HT1080 (cell line): ENCODE measurements at regions not wholly inside any gene's neighbourhood (a gene's known extent, or its start where the extent isn't known, plus 50 kb on each side); places are given as distances from the start of the nearest gene placed in this dataset.
"Not testable (repeated sequence)": the region's sequence is repeated elsewhere in the genome, so short reads cannot be mapped to it uniquely, and the experiment has no call there.

Source experiments
- DNase-seq: peaks from one replicate; pipeline ENCODE4 v3.0.0-alpha.2; 2015; ENCODE audit warnings: low read depth

- DNase-seq, result no peak
These were observed 178.7 kb upstream of the TMTC1 start for GRCh38 chr12:29962276-29963035.

GRCh38 chr12:29961231-29961630 is 177.5 kb upstream of the TMTC1 start:
- no peak for DNase-seq

GRCh38 chr12:29960122-29960521 is 176.4 kb upstream of the TMTC1 start:
- DNase-seq, result no peak

GRCh38 chr12:29957835-29958234 is 174.1 kb upstream of the TMTC1 start:
- DNase-seq, result no peak

- DNase-seq, result no peak
These were observed 162.2 kb upstream of the TMTC1 start for GRCh38 chr12:29945904-29946303.

GRCh38 chr12:29944269-29945000 is 160.7 kb upstream of the TMTC1 start:
- no peak for DNase-seq

GRCh38 chr12:29943683-29944082 is 159.9 kb upstream of the TMTC1 start:
- no peak for DNase-seq

- no peak for DNase-seq
These were observed 157.1 kb upstream of the TMTC1 start for GRCh38 chr12:29940811-29941210.

DNA sequence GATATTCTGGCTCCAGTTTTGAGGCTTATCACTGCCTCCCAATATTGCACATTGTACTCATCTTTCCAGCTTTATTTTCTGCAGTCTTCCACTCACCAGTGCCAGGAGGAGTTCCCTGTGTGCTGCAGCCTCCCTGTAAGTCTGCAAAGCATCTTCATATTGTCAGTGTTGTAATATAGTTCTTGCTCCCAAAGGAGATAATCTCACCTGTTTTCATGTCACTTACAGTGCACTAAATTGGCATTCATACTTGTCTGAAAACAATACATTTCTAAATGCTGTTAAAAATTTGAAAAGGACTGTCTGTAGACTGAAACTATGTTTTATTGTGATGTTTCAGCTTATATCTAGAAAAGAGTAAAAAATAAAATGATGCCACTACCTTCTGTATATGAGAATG is 146.8 kb upstream of the TMTC1 start:
- DNase-seq, result no peak

DNA sequence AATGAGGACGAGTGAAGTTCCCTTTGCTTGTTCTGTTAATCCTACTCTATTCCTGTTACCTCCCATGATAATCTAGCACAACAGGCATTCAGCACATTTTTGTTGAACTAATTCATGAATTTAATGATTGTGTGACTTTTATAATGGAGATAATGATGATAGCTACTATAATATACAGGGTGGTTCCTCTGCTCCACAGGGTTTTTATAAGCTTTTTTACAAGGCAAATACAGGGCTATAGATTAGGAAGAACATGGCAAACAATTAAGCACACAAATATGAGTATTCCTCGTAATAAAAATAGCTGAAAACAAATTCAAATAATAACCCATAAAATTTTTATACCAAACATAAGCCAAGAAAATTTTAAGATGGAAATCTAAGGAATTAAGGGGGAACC is 145.6 kb upstream of the TMTC1 start:
- DNase-seq, result no peak

DNA sequence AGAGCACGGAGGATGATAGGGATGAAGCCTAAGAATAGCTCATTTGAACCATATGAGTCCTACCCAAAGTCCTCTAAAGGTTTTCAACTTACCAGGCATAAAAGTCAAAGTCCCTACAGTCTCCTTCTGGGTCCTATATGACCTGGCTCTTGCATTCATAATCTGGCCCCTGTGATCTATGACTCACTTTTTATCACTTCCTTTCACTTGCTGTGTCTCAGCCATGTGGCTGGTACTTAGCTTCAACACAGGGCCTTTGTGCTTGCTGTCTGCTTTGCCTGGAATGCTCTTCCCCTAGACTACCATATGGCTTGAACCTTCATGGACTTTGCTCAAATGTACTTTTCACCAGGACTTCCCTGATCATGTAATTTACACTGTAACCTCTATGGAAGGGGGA is 137.6 kb upstream of the TMTC1 start:
- DNase-seq, result peak; percentile 84

DNA sequence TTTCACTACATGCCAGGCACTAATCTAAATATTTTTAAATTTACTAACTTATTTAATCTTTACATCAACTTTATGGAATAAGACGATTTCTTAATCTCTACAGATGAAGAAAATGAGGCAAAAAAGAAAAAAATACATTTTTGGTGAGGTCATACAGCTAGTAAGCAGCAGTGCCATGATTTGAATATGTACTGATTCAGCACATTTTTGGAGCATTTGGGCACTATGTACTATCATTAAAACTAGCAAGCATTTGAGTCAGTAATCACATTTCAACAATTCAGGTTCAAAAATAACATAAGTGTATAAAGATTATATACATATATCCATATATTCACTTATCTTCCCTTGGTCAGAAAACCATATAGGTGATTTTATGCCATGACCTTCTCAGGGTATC is 124.4 kb upstream of the TMTC1 start:
- no peak for DNase-seq

DNA sequence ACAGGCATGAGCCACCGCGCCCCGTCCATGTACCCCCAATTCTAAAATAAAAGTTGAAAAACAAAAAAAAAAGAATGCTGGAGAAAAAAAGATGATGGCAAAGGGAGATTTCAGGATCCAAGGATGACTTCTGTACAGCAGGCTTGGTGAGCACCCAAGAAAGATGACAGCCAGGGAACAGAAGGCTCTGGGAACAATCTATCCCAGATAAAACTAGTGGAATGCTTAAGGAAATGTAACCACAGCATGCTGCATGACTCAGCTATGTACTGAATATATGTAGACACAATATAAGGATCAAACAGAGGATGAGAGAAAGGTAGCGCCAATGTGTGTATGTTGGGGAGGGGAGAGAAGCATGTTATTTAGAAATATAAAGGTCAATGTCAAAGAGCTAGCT is 123.7 kb upstream of the TMTC1 start:
- DNase-seq, result peak; percentile 21

DNA sequence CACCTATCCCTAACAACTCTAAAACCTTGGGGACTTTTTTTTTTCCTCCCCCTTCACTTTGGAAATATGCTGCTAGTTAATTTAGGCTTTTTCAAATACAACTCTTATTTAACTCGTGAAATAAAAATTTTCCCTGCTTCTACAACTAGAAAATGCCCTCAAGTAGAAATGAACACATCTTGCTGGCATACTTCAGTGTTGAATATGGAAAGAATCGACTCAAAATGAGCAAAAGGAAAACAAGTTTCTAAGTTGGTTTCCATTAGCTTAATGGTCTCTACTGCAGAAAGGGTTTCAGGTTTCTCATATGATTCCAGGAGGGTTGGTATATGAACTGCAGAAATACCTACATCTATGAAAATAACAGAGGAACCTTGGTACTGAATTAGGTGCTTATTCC is 118.3 kb upstream of the TMTC1 start:
- DNase-seq, result no peak

GRCh38 chr12:29901585-29901984 is 117.8 kb upstream of the TMTC1 start:
- no peak for DNase-seq

GRCh38 chr12:29899212-29899931 is 115.6 kb upstream of the TMTC1 start:
- DNase-seq, result no peak

DNA sequence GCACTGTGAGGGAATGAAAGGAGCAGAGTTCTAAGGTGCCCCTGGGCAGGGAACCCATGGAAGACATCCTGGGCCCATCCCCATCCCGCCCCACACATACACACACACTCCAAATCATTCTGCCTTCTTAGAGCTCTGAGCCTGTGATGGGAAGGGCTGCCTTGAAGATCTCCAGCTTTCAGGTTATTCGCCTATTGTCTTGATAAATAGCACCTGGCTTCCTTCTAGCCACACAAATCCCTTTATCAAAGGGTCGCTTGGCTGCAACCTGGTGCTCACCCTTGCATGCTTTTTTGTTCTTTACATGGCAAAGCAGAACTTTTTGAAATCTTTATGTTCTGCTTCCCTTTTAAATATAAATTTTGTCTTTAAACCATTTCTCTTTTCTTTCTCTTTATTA is 112.2 kb upstream of the TMTC1 start:
- no peak for DNase-seq

- no peak for DNase-seq
These were observed 109.3 kb upstream of the TMTC1 start for GRCh38 chr12:29893002-29893401.

DNA sequence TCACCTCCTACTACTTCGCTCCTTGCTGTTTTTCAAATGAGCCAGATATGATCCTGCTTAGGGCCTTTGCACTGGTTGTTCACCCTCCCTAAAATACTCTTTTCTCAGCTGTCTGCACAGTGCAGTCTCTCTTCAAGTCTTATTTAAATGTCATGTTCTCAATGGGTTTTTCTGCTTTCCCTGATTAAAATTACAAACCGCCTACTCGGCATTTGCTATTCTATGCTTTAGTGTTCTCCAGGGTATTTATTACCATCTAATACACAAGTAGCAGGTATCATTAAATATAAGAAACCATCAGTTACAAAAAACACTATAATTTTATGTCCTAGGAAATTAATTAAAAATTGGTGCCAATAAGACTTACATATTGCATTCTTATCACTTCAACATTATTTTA is 108.0 kb upstream of the TMTC1 start:
- DNase-seq, result no peak

- peak; percentile 9 for DNase-seq
These were observed 106.0 kb upstream of the TMTC1 start for GRCh38 chr12:29889737-29890136.

DNA sequence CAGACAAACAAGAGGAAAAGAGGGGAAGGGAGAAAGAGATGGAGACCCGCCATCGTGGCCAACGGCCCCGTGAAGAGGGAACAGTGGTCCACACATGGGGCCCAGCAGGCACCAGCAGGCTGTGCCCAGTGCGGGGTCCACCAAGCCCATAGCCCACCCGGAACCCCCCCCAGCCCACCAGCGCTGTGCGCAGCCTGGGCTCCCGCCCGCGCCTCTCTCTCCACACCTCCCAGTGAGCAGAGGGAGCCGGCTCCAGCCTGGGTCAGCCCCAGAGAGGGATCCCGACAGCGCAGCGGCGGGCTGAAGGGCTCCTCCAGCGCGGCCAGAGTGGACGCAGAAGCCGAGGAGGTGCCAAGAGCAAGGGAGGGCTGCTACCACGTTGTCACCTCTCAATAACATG is 105.0 kb upstream of the TMTC1 start:
- no peak for DNase-seq

- DNase-seq, result not testable (repeated sequence)
These were observed 101.2 kb upstream of the TMTC1 start for GRCh38 chr12:29884957-29885356.
